Naive thymus-derived CD4-positive, alpha-beta T cell (primary cell): ENCODE measurements at regions not wholly inside any gene's neighbourhood (a gene's known extent, or its start where the extent isn't known, plus 50 kb on each side); places are given as distances from the start of the nearest gene placed in this dataset.

Experiments
- ATAC-seq: fragments of 150-1000 bp; cut with Tn5 transposase; 2 replicates; pipeline ENCODE4 v1.10.0; 2021; ENCODE audit warnings: mild to moderate bottlenecking, moderate library complexity
- CTCF ChIA-PET: fragments of 350-600 bp; sonication (Branson Sonifier 250); formaldehyde crosslinking; loops from one replicate; lab custom pipeline; 2021; ENCODE audit warnings: antibody characterized with exemption; lab: Charles Lee
- POLR2A ChIA-PET: fragments of 350-600 bp; sonication (Branson Sonifier 250); formaldehyde crosslinking; loops from one replicate; lab custom pipeline; 2021; ENCODE audit warnings: antibody characterized with exemption, inconsistent platforms; lab: Charles Lee
- DNase-seq, 9 donors: peaks; one replicate each; pipeline versions ENCODE4 v3.0.0 to v3.0.0-alpha.2; 2020 to 2022; ENCODE audit warnings: mixed read lengths in 1 of 9
- H3K27ac ChIP-seq: one replicate; pipeline ENCODE4 v1.7.0; 2013; ENCODE audit warnings: mild to moderate bottlenecking, low read depth, low read length, moderate library complexity
- H3K27me3 ChIP-seq, 2 donors: one replicate each; pipeline ENCODE4 v1.7.0; 2013; ENCODE audit warnings: low read length in 2 of 2, mild to moderate bottlenecking in 2 of 2, moderate library complexity in 2 of 2; ENCODE audit not compliant: control insufficient read depth in 2 of 2, insufficient read depth in 2 of 2
- H3K36me3 ChIP-seq, 3 experiments: 1 replicate in 2 of 3; 2 replicates in 1 of 3; pipeline ENCODE4 v1.7.0; 2013; ENCODE audit warnings: low read length in 3 of 3, mild to moderate bottlenecking in 3 of 3, moderate library complexity in 1 of 3; ENCODE audit not compliant: insufficient read depth in 3 of 3, control insufficient read depth in 2 of 3
- H3K4me1 ChIP-seq, 2 donors: one replicate each; pipeline ENCODE4 v1.7.0; 2013; ENCODE audit warnings: low read length in 2 of 2, mild to moderate bottlenecking in 2 of 2, moderate library complexity in 1 of 2; ENCODE audit not compliant: control insufficient read depth in 2 of 2, insufficient read depth in 2 of 2
- H3K4me3 ChIP-seq: 2 replicates; pipeline ENCODE4 v1.7.0; 2013; ENCODE audit warnings: mild to moderate bottlenecking, low read length
- H3K9me3 ChIP-seq, 3 experiments: 1 replicate in 2 of 3; 2 replicates in 1 of 3; pipeline ENCODE4 v1.7.0; 2013; ENCODE audit warnings: low read length in 3 of 3; ENCODE audit not compliant: control insufficient read depth in 2 of 3
- H3K27ac Mint-ChIP-seq, 9 donors: one replicate each; pipeline ENCODE4 v1.8.0; 2020 to 2022; ENCODE audit warnings: mixed read lengths in 9 of 9, mild to moderate bottlenecking in 8 of 9, moderate library complexity in 5 of 9, inconsistent platforms in 2 of 9
- H3K27me3 Mint-ChIP-seq, 5 donors: one replicate each; pipeline ENCODE4 v1.8.0; 2021 to 2022; ENCODE audit warnings: mixed read lengths in 5 of 5, mild to moderate bottlenecking in 1 of 5
- H3K36me3 Mint-ChIP-seq, 5 donors: one replicate each; pipeline ENCODE4 v1.8.0; 2020 to 2022; ENCODE audit warnings: mixed read lengths in 5 of 5, mild to moderate bottlenecking in 3 of 5, inconsistent platforms in 1 of 5
- H3K4me1 Mint-ChIP-seq, 7 donors: one replicate each; pipeline ENCODE4 v1.8.0; 2020 to 2022; ENCODE audit warnings: mixed read lengths in 7 of 7, mild to moderate bottlenecking in 3 of 7, inconsistent platforms in 1 of 7
- H3K4me3 Mint-ChIP-seq, 10 donors: one replicate each; pipeline ENCODE4 v1.8.0; 2020 to 2022; ENCODE audit warnings: mild to moderate bottlenecking in 10 of 10, mixed read lengths in 10 of 10, moderate library complexity in 6 of 10, inconsistent platforms in 2 of 10
- H3K9me3 Mint-ChIP-seq, 11 donors: one replicate each; pipeline ENCODE4 v1.8.0; 2020 to 2022; ENCODE audit warnings: mixed read lengths in 11 of 11, mild to moderate bottlenecking in 4 of 11, inconsistent platforms in 1 of 11, moderate library complexity in 1 of 11
- intact Hi-C, 2 donors: fragments of 100-400 bp; cut with micrococcal nuclease; formaldehyde crosslinking; loops; one replicate each; pipeline ENCODE4 v1.15.1; 2023

DNA sequence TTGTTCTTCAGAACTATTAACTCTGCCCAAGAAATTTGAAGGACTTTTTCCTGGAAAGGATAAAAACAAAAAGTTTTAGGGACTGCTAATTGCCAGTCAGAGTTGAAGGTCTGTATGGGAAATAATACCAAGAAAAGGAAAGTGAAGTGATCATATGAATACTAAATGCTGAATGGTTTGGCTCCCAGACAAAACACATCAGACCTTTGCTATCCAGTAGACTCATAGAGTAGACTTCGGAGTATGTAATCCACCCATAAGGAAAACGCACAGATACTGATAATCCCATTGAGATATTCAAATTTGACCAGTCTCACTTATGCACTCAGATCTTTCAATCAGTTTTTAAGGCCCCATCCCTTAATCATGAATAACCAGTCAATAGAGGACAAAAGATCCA lies 319.0 kb upstream of the PTGER4 start:
- ATAC-seq (no peak), DNase-seq (no peak)
- H3K4me3 ChIP-seq: peak overlapping the region; percentile 21
- H3K4me3 Mint-ChIP-seq: peak overlapping the region in 1 of 10 donors; percentile 55
- no peak overlapping the region for H3K27ac Mint-ChIP-seq
- POLR2A ChIA-PET: no interaction called here
- no peaks in the 10 kb centered on the region for H3K9me3 ChIP-seq
- H3K9me3 Mint-ChIP-seq: peaks cover 0 to 19% (median 4%) of the 10 kb centered on the region in 11 donors
- H3K27me3 Mint-ChIP-seq: no peaks in the 10 kb centered on the region
- H3K4me1 Mint-ChIP-seq: peaks cover 0 to 12% (median 4%) of the 10 kb centered on the region in 7 donors
- H3K36me3 ChIP-seq: no peaks in the 10 kb centered on the region
- CTCF ChIA-PET: no interaction called here
- intact Hi-C loops: no loop called here
- no peaks in the 10 kb centered on the region for H3K27me3 ChIP-seq
- no peak overlapping the region for H3K27ac ChIP-seq
- H3K4me1 ChIP-seq: peaks cover 0 to 30% of the 10 kb centered on the region in 2 donors
- peaks cover 0 to 14% (median 7%) of the 10 kb centered on the region in 5 donors for H3K36me3 Mint-ChIP-seq

DNA sequence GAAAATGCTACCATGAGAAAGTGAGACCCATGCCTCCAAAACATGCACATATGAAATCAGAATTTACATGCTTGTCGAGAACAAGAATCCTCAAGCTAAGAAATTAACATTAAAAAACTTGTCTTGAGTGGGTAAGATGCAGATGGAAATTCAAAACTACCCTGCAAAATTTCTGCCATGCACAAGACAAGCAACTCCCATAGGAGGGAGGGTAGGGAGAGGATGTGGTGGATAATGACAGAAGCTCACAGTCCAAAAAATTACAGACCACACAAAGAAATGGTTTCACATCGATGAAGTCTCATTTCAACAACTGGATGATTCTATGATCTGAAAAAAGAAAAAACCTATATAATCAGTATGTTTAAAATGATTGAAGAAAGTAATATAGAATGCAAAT lies 319.9 kb upstream of the PTGER4 start:
- Mint-ChIP-seq H3K36me3 (peaks cover 0 to 14% (median 7%) of the 10 kb centered on the region in 5 donors), H3K4me1 (peaks cover 0 to 15% (median 4%) of the 10 kb centered on the region in 7 donors), H3K27ac (peak overlapping the region in 1 of 9 donors; percentile 77), H3K9me3 (peaks cover 0 to 19% (median 4%) of the 10 kb centered on the region in 11 donors), H3K27me3 (no peaks in the 10 kb centered on the region), H3K4me3 (no peak overlapping the region)
- ATAC-seq (no peak), DNase-seq (no peak)
- Histone ChIP-seq H3K4me1 (peaks cover 0 to 30% of the 10 kb centered on the region in 2 donors), H3K27me3 (no peaks in the 10 kb centered on the region), H3K36me3 (no peaks in the 10 kb centered on the region), H3K4me3 (no peak overlapping the region), H3K27ac (no peak overlapping the region), H3K9me3 (no peaks in the 10 kb centered on the region)
- ChIA-PET POLR2A (no interaction called here), CTCF (no interaction called here)
- intact Hi-C loops: no loop called here

DNA sequence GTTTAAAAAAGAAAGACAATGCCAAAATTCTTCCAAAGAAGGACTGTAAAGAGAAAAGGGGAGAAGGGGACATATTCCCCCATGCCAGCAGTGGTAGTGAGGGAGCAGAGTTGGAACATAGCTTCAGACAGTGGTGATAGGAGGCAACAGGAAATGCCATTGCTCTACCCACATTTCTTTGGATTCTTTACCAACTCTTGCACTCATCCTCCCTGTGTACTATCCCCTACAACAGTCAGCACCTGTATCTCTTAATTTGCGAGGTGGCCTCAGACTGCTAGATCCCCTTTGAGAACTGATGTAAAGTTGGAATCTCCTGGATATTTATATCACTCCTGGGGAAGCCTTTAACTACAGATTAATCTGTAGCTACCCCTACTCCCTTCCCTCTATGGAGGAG lies 320.6 kb upstream of the PTGER4 start:
- no peak for ATAC-seq
- Mint-ChIP-seq H3K4me3 (no peak overlapping the region), H3K4me1 (peaks cover 0 to 15% (median 4%) of the 10 kb centered on the region in 7 donors)

GRCh38 chr5:40356248-40356647 lies 323.5 kb upstream of the PTGER4 start:
- Histone ChIP-seq H3K4me3 (no peak overlapping the region), H3K9me3 (no peaks in the 10 kb centered on the region), H3K27me3 (no peaks in the 10 kb centered on the region), H3K4me1 (peaks cover 0 to 22% of the 10 kb centered on the region in 2 donors), H3K36me3 (no peaks in the 10 kb centered on the region), H3K27ac (no peak overlapping the region)
- Mint-ChIP-seq H3K4me1 (peaks cover 0 to 15% (median 2%) of the 10 kb centered on the region in 7 donors), H3K4me3 (no peak overlapping the region), H3K36me3 (peaks cover 0 to 2% (median 0%) of the 10 kb centered on the region in 5 donors), H3K27ac (no peak overlapping the region), H3K27me3 (no peaks in the 10 kb centered on the region), H3K9me3 (peaks cover 0 to 4% (median 1%) of the 10 kb centered on the region in 11 donors)
- ATAC-seq (peak; percentile 81), DNase-seq (no peak)
- CTCF ChIA-PET: no interaction called here
- POLR2A ChIA-PET: interaction anchor here (0.6 kb wide), 1 partner anchor 330 kb away, joined by 4 read pairs; no protein-coding TSS in a partner anchor
- intact Hi-C loops: no loop called here

More for the DNA sequence above, 320.6 kb upstream of the PTGER4 start:
- Histone ChIP-seq H3K9me3 (no peaks in the 10 kb centered on the region), H3K27me3 (no peaks in the 10 kb centered on the region), H3K36me3 (no peaks in the 10 kb centered on the region), H3K4me1 (peaks cover 0 to 30% of the 10 kb centered on the region in 2 donors), H3K27ac (no peak overlapping the region), H3K4me3 (no peak overlapping the region)
- POLR2A ChIA-PET: no interaction called here
- no peaks in the 10 kb centered on the region for H3K27me3 Mint-ChIP-seq
- H3K27ac Mint-ChIP-seq: peak overlapping the region in 1 of 9 donors; percentile 36
- intact Hi-C loops: no loop called here
- CTCF ChIA-PET: no interaction called here
- H3K36me3 Mint-ChIP-seq: peaks cover 0 to 14% (median 7%) of the 10 kb centered on the region in 5 donors
- DNase-seq: no peak
- peaks cover 0 to 16% (median 4%) of the 10 kb centered on the region in 11 donors for H3K9me3 Mint-ChIP-seq

GRCh38 chr5:40355846-40356245 lies 323.9 kb upstream of the PTGER4 start:
- Mint-ChIP-seq H3K27me3 (no peaks in the 10 kb centered on the region), H3K4me3 (no peak overlapping the region), H3K4me1 (peaks cover 0 to 15% (median 0%) of the 10 kb centered on the region in 7 donors), H3K27ac (no peak overlapping the region), H3K36me3 (peaks cover 0 to 6% (median 0%) of the 10 kb centered on the region in 5 donors), H3K9me3 (peaks cover 0 to 8% (median 4%) of the 10 kb centered on the region in 11 donors)
- no peaks in the 10 kb centered on the region for H3K27me3 ChIP-seq
- intact Hi-C loops: no loop called here
- no peaks in the 10 kb centered on the region for H3K36me3 ChIP-seq
- H3K4me1 ChIP-seq: peaks cover 0 to 18% of the 10 kb centered on the region in 2 donors
- H3K27ac ChIP-seq: no peak overlapping the region
- ChIA-PET POLR2A (interaction anchor here (0.6 kb wide), 1 partner anchor 330 kb away, joined by 4 read pairs; no protein-coding TSS in a partner anchor), CTCF (no interaction called here)
- no peaks in the 10 kb centered on the region for H3K9me3 ChIP-seq
- H3K4me3 ChIP-seq: no peak overlapping the region
- DNase-seq (no peak), ATAC-seq (peak; percentile 22)

GRCh38 chr5:40355181-40355580 lies 324.5 kb upstream of the PTGER4 start:
- Mint-ChIP-seq H3K27ac (no peak overlapping the region), H3K4me1 (peaks cover 0 to 15% (median 0%) of the 10 kb centered on the region in 7 donors), H3K27me3 (no peaks in the 10 kb centered on the region), H3K9me3 (peaks cover 1 to 15% (median 9%) of the 10 kb centered on the region in 11 donors), H3K36me3 (peaks cover 0 to 10% (median 1%) of the 10 kb centered on the region in 5 donors), H3K4me3 (no peak overlapping the region)
- ATAC-seq (no peak), DNase-seq (no peak)
- Histone ChIP-seq H3K4me1 (peaks cover 0 to 12% of the 10 kb centered on the region in 2 donors), H3K27me3 (no peaks in the 10 kb centered on the region), H3K27ac (no peak overlapping the region), H3K36me3 (no peaks in the 10 kb centered on the region), H3K4me3 (no peak overlapping the region), H3K9me3 (no peaks in the 10 kb centered on the region)
- intact Hi-C loops: no loop called here
- POLR2A ChIA-PET: no interaction called here
- CTCF ChIA-PET: no interaction called here

- no peak overlapping the region for H3K4me3 ChIP-seq
- H3K4me1 Mint-ChIP-seq: peaks cover 0 to 8% (median 0%) of the 10 kb centered on the region in 7 donors
- no peak overlapping the region for H3K4me3 Mint-ChIP-seq
- POLR2A ChIA-PET: no interaction called here
- no peaks in the 10 kb centered on the region for H3K27me3 ChIP-seq
- peaks cover 6 to 25% (median 19%) of the 10 kb centered on the region in 11 donors for H3K9me3 Mint-ChIP-seq
- no peak for ATAC-seq
- CTCF ChIA-PET: interaction anchor here (0.6 kb wide), 1 partner anchor 131 kb away, joined by 3 read pairs; no protein-coding TSS in a partner anchor
- no peak overlapping the region for H3K27ac Mint-ChIP-seq
- peaks cover 5 to 19% (median 5%) of the 10 kb centered on the region in 5 donors for H3K36me3 Mint-ChIP-seq
- no peak for DNase-seq
- no peak overlapping the region for H3K27ac ChIP-seq
- peaks cover 0 to 5% (median 2%) of the 10 kb centered on the region in 3 experiments for H3K9me3 ChIP-seq
- peaks cover 0 to 2% of the 10 kb centered on the region in 2 donors for H3K4me1 ChIP-seq
- intact Hi-C loops: no loop called here
- no peaks in the 10 kb centered on the region for H3K27me3 Mint-ChIP-seq
- H3K36me3 ChIP-seq: no peaks in the 10 kb centered on the region
These were observed 325.5 kb upstream of the PTGER4 start for GRCh38 chr5:40354171-40354570.
